Liver (tissue), 7 donors: ENCODE measurements at regions not wholly inside any gene's neighbourhood (a gene's known extent, or its start where the extent isn't known, plus 50 kb on each side); places are given as distances from the start of the nearest gene placed in this dataset.

ENCODE experiments used
- DNase-seq: peaks from one replicate; pipeline ENCODE4 v3.0.0-alpha.2; 2017; ENCODE audit warnings: low spot score
- H3K27ac ChIP-seq, 2 donors: one replicate each; pipeline ENCODE4 v1.7.0; 2013; ENCODE audit warnings: inconsistent platforms in 2 of 2, low read length in 2 of 2, control low read depth in 1 of 2, low read depth in 1 of 2, mild to moderate bottlenecking in 1 of 2
- H3K27me3 ChIP-seq, 4 donors: one replicate each; pipeline versions ENCODE4 v1.6.1 to v1.7.0; 2013; ENCODE audit warnings: low read length in 3 of 4, inconsistent platforms in 1 of 4, mild to moderate bottlenecking in 1 of 4, moderate library complexity in 1 of 4; ENCODE audit not compliant: control insufficient read depth in 4 of 4, insufficient read depth in 4 of 4
- H3K36me3 ChIP-seq, 4 donors: one replicate each; pipeline versions ENCODE4 v1.6.1 to v1.7.0; 2013; ENCODE audit warnings: low read length in 3 of 4, mild to moderate bottlenecking in 3 of 4, low read depth in 1 of 4, moderate library complexity in 1 of 4; ENCODE audit not compliant: control insufficient read depth in 4 of 4, insufficient read depth in 3 of 4
- H3K4me1 ChIP-seq, 4 donors: one replicate each; pipeline versions ENCODE4 v1.6.1 to v1.7.0; 2013; ENCODE audit warnings: low read length in 3 of 4, mild to moderate bottlenecking in 3 of 4, moderate library complexity in 1 of 4; ENCODE audit not compliant: control insufficient read depth in 4 of 4, insufficient read depth in 4 of 4
- H3K4me3 ChIP-seq, 3 donors: one replicate each; pipeline versions ENCODE4 v1.6.1 to v1.7.0; 2013; ENCODE audit warnings: low read length in 3 of 3, control low read depth in 1 of 3, low read depth in 1 of 3, mild to moderate bottlenecking in 1 of 3
- H3K9ac ChIP-seq, 2 donors: one replicate each; pipeline ENCODE4 v1.7.0; 2013; ENCODE audit warnings: low read length in 2 of 2, mild to moderate bottlenecking in 2 of 2, moderate library complexity in 2 of 2, control low read depth in 1 of 2, low read depth in 1 of 2
- H3K9me3 ChIP-seq, 4 donors: one replicate each; pipeline versions ENCODE4 v1.6.1 to v1.7.0; 2013; ENCODE audit warnings: low read length in 3 of 4; ENCODE audit not compliant: control insufficient read depth in 4 of 4
- CTCF ChIP-seq: fragments of 150-350 bp; IDR thresholded peaks from 2 replicates; pipeline ENCODE4 v1.5.1; 2017; ENCODE audit warnings: improper control_type of control experiment, low read depth, low read length; ENCODE audit not compliant: missing input control
- EGR1 ChIP-seq, 2 donors: IDR thresholded peaks; 2 replicates each; pipeline ENCODE4 v1.6.1; 2016 to 2018; ENCODE audit warnings: antibody characterized with exemption in 2 of 2, low read depth in 2 of 2
- FOXA1 ChIP-seq: IDR thresholded peaks from 2 replicates; pipeline ENCODE4 v1.6.1; 2016; ENCODE audit warnings: antibody characterized with exemption
- FOXA2 ChIP-seq: IDR thresholded peaks from 2 replicates; pipeline ENCODE4 v1.6.1; 2016; ENCODE audit warnings: antibody characterized with exemption
- GABPA ChIP-seq, 2 donors: IDR thresholded peaks in 1 of 2; conservative IDR thresholded peaks in 1 of 2; 2 replicates each; pipeline ENCODE4 v1.6.1; 2016; ENCODE audit warnings: antibody characterized with exemption in 2 of 2, mild to moderate bottlenecking in 1 of 2, moderate library complexity in 1 of 2
- HNF4A ChIP-seq, 2 donors: conservative IDR thresholded peaks; 2 replicates each; pipeline ENCODE4 v1.6.1; 2016; ENCODE audit warnings: antibody characterized with exemption in 2 of 2, mild to moderate bottlenecking in 2 of 2
- HNF4G ChIP-seq: IDR thresholded peaks from 2 replicates; pipeline ENCODE4 v1.6.1; 2016; ENCODE audit warnings: antibody characterized with exemption
- JUND ChIP-seq, 2 donors: IDR thresholded peaks; 2 replicates each; pipeline ENCODE4 v1.6.1; 2016; ENCODE audit warnings: antibody characterized with exemption in 2 of 2
- MAX ChIP-seq: IDR thresholded peaks from 2 replicates; pipeline ENCODE4 v1.6.1; 2016; ENCODE audit warnings: antibody characterized with exemption
- NR2F2 ChIP-seq: IDR thresholded peaks from 2 replicates; pipeline ENCODE4 v1.6.1; 2016; ENCODE audit warnings: antibody characterized with exemption
- RAD21 ChIP-seq, 2 donors: IDR thresholded peaks; 2 replicates each; pipeline ENCODE4 v1.6.1; 2016; ENCODE audit warnings: antibody characterized with exemption in 2 of 2, mild to moderate bottlenecking in 2 of 2
- RXRA ChIP-seq, 2 donors: IDR thresholded peaks; 2 replicates each; pipeline ENCODE4 v1.6.1; 2017 to 2018; ENCODE audit warnings: antibody characterized with exemption in 2 of 2, mild to moderate bottlenecking in 1 of 2
- SP1 ChIP-seq: IDR thresholded peaks from 2 replicates; pipeline ENCODE4 v1.6.1; 2018; ENCODE audit warnings: antibody characterized with exemption, mild to moderate bottlenecking
- TAF1 ChIP-seq: conservative IDR thresholded peaks from 2 replicates; pipeline ENCODE4 v1.6.1; 2016; ENCODE audit warnings: antibody characterized with exemption, mild to moderate bottlenecking
- YY1 ChIP-seq: IDR thresholded peaks from 2 replicates; pipeline ENCODE4 v1.6.1; 2016; ENCODE audit warnings: antibody characterized with exemption, mild to moderate bottlenecking
- TF ChIP-seq, protein P1 (sequence below): IDR thresholded peaks from 2 replicates; pipeline ENCODE4 v1.6.1; 2016; ENCODE audit warnings: antibody characterized with exemption
- TF ChIP-seq, protein P2 (sequence below): IDR thresholded peaks from 2 replicates; pipeline ENCODE4 v1.6.1; 2016; ENCODE audit warnings: antibody characterized with exemption, mild to moderate bottlenecking
- TF ChIP-seq, protein P3 (sequence below): IDR thresholded peaks from 2 replicates; pipeline ENCODE4 v1.6.1; 2016; ENCODE audit warnings: antibody characterized with exemption
- donor health status: healthy.
- donor health status: healthy.
- donor health status: healthy.
- donor health status: healthy.

- Histone ChIP-seq H3K27me3 (peaks cover 0 to 3% (median 0%) of the 10 kb centered on the region in 4 donors), H3K36me3 (no peaks in the 10 kb centered on the region), H3K9ac (no peak overlapping the region), H3K9me3 (no peaks in the 10 kb centered on the region), H3K4me3 (no peak overlapping the region), H3K27ac (no peak overlapping the region), H3K4me1 (no peaks in the 10 kb centered on the region)
- DNase-seq = no peak
- TF ChIP-seq GABPA (IDR thresholded peaks at IDR 0.05 in 1 of 2, conservative IDR thresholded peaks at IDR 0.05 in 1 of 2) = no peak
- no peak for TF ChIP-seq SP1
- no peak for TF ChIP-seq MAX
- TF ChIP-seq FOXA1 = no peak
- TF ChIP-seq, protein P1, sequence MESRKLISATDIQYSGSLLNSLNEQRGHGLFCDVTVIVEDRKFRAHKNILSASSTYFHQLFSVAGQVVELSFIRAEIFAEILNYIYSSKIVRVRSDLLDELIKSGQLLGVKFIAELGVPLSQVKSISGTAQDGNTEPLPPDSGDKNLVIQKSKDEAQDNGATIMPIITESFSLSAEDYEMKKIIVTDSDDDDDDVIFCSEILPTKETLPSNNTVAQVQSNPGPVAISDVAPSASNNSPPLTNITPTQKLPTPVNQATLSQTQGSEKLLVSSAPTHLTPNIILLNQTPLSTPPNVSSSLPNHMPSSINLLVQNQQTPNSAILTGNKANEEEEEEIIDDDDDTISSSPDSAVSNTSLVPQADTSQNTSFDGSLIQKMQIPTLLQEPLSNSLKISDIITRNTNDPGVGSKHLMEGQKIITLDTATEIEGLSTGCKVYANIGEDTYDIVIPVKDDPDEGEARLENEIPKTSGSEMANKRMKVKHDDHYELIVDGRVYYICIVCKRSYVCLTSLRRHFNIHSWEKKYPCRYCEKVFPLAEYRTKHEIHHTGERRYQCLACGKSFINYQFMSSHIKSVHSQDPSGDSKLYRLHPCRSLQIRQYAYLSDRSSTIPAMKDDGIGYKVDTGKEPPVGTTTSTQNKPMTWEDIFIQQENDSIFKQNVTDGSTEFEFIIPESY = no peak
- TF ChIP-seq TAF1 = no peak
- TF ChIP-seq, protein P2, sequence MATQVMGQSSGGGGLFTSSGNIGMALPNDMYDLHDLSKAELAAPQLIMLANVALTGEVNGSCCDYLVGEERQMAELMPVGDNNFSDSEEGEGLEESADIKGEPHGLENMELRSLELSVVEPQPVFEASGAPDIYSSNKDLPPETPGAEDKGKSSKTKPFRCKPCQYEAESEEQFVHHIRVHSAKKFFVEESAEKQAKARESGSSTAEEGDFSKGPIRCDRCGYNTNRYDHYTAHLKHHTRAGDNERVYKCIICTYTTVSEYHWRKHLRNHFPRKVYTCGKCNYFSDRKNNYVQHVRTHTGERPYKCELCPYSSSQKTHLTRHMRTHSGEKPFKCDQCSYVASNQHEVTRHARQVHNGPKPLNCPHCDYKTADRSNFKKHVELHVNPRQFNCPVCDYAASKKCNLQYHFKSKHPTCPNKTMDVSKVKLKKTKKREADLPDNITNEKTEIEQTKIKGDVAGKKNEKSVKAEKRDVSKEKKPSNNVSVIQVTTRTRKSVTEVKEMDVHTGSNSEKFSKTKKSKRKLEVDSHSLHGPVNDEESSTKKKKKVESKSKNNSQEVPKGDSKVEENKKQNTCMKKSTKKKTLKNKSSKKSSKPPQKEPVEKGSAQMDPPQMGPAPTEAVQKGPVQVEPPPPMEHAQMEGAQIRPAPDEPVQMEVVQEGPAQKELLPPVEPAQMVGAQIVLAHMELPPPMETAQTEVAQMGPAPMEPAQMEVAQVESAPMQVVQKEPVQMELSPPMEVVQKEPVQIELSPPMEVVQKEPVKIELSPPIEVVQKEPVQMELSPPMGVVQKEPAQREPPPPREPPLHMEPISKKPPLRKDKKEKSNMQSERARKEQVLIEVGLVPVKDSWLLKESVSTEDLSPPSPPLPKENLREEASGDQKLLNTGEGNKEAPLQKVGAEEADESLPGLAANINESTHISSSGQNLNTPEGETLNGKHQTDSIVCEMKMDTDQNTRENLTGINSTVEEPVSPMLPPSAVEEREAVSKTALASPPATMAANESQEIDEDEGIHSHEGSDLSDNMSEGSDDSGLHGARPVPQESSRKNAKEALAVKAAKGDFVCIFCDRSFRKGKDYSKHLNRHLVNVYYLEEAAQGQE = no peak
- no peak for TF ChIP-seq HNF4G
- TF ChIP-seq, protein P3, sequence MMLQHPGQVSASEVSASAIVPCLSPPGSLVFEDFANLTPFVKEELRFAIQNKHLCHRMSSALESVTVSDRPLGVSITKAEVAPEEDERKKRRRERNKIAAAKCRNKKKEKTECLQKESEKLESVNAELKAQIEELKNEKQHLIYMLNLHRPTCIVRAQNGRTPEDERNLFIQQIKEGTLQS = no peak
- no peak for TF ChIP-seq RXRA (IDR thresholded peaks at IDR 0.05)
- no peak for TF ChIP-seq HNF4A (conservative IDR thresholded peaks at IDR 0.05)
- TF ChIP-seq RAD21 (IDR thresholded peaks at IDR 0.05) = no peak
- no peak for TF ChIP-seq CTCF
- no peak for TF ChIP-seq FOXA2
- no peak for TF ChIP-seq YY1
- no peak for TF ChIP-seq NR2F2
- TF ChIP-seq EGR1 (IDR thresholded peaks at IDR 0.05; ENCODE audit: low read depth in 2 of 2) = no peak
- TF ChIP-seq JUND (IDR thresholded peaks at IDR 0.05) = no peak
Measured at GRCh38 chr10:94174838-94175237, 181.1 kb downstream of the PLCE1 start.
